ENCODE measurements at regions not wholly inside any gene's neighbourhood (a gene's known extent, or its start where the extent isn't known, plus 50 kb on each side); places are given as distances from the start of the nearest gene placed in this dataset.

DNA sequence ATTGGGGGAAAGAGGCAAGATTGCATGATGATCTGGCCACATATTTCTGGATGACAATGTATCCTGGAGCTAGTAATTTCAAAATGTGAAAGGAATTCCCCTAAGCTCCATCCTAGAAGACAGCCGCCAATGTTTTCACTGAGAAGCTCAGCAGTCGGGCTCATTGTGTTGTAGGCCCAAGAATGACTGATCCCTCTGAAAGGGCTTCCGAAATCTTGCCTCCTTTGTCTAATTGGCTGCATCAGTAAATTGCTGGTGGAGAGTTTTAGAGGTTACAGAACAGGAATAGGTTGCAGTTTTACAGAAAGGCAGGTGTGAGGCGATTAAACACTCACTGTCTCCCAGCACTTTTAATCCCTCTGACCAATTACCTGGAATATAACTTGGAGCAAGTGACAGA, 464.1 kb upstream of the SALL1 start:
- Histone ChIP-seq H3K4me1 (ENCODE audit: control insufficient read depth in 1 of 2, insufficient read depth in 2 of 2, low read length in 2 of 2) (no peaks in the 10 kb centered on the region), H3K9me3 (ENCODE audit: control insufficient read depth in 1 of 2, low read length in 2 of 2) (no peaks in the 10 kb centered on the region), H3K4me3 (ENCODE audit: low read depth in 1 of 2, low read length in 2 of 2) (no peak overlapping the region), H3K36me3 (ENCODE audit: control insufficient read depth in 1 of 2, insufficient read depth in 2 of 2, low read length in 2 of 2) (no peaks in the 10 kb centered on the region), H3K27ac (ENCODE audit: low read length) (no peak overlapping the region), H3K27me3 (ENCODE audit: low read depth, low read length) (no peaks in the 10 kb centered on the region)

DNA sequence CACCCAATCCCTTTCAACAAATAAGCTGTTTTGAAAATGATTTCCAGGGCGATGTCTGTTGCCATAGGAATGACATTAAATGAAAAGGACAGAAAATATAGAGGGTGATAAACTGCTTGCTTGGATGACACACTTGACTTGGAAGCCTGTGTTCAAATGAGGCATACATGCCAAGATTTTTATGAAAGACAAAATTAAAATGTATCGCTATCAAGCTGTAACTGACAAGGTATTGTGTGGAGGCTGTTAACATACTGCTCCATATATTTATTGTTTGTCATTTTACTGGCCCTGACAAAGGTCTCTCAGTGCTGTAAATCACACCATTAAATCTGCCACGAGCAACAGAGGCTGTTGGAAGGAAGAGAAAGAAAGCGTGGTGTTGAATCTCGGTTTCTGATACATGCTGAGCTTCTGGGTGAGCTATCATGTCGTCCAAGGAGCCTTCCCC, 456.2 kb upstream of the SALL1 start:
- Histone ChIP-seq H3K27ac (ENCODE audit: low read length) (no peak overlapping the region), H3K4me1 (ENCODE audit: control insufficient read depth in 1 of 2, insufficient read depth in 2 of 2, low read length in 2 of 2) (no peaks in the 10 kb centered on the region)

DNA sequence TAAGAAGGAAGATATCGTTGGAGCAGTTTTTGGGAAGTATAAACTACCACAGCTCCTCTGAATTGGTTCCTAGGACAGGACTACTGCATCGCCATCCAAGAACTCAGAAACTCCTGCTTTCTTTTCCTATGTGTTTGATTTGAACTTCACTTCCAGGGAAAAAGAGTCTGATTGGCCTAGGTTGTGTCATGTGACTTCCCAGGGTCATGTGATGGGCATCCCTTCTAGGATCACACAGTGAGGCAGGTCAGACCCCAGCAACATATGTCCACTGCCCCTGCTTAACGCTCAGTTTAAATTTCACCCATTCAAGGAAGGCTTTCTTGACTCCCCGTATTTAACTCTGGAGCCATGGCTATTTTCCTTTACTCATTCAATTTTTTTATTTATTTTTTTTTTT, 445.2 kb upstream of the SALL1 start:
- H3K9me3 ChIP-seq (ENCODE audit: control insufficient read depth in 1 of 2, low read length in 2 of 2): no peaks in the 10 kb centered on the region
- H3K36me3 ChIP-seq (ENCODE audit: control insufficient read depth in 1 of 2, insufficient read depth in 2 of 2, low read length in 2 of 2): no peaks in the 10 kb centered on the region
- no peak overlapping the region for H3K4me3 ChIP-seq (ENCODE audit: low read depth in 1 of 2, low read length in 2 of 2)
- no peak overlapping the region for H3K27ac ChIP-seq (ENCODE audit: low read length)
- no peaks in the 10 kb centered on the region for H3K4me1 ChIP-seq (ENCODE audit: control insufficient read depth in 1 of 2, insufficient read depth in 2 of 2, low read length in 2 of 2)
- no peaks in the 10 kb centered on the region for H3K27me3 ChIP-seq (ENCODE audit: low read depth, low read length)

More for the DNA sequence above, 456.2 kb upstream of the SALL1 start:
- H3K9me3 ChIP-seq (ENCODE audit: control insufficient read depth in 1 of 2, low read length in 2 of 2): peaks cover 0 to 2% of the 10 kb centered on the region in 2 donors
- no peaks in the 10 kb centered on the region for H3K27me3 ChIP-seq (ENCODE audit: low read depth, low read length)
- no peak overlapping the region for H3K4me3 ChIP-seq (ENCODE audit: low read depth in 1 of 2, low read length in 2 of 2)
- H3K36me3 ChIP-seq (ENCODE audit: control insufficient read depth in 1 of 2, insufficient read depth in 2 of 2, low read length in 2 of 2): no peaks in the 10 kb centered on the region

DNA sequence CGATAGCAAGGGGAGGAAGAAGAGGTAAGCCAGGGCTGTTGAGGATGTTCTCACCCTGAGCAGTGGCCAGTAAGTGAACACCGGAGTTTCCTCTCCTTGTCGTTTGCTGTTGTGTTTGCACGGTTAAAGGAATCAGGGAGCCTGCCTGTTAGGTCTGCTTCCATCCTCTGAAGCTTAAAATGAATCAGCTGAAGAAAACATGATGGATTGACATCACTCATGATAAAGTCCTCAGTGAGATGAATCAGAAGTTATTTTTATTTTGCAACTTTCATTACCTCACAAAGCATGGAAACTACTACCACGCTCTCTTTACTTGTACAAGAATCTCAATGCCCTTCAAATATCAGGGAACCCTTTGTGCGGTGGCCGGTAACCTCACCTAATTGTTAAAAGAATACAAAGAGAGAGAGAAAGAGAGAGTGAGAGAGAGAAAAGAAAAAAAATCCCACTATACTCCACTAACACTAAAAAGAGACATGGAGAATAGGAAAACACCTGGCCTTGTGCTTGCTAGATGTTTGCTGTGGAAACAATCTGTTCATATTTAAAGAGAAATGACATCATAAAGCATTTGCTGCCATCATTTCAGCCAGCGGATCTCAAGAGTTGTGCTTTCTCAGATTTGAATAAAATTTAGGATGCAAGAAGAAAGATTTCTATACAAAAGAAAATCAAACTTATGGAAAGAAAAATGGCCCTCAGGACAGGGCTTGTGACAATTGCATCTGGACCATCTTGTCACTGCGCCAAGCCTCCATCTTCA, 441.6 kb upstream of the SALL1 start:
- H3K4me3 ChIP-seq (ENCODE audit: low read depth in 1 of 2, low read length in 2 of 2): no peak overlapping the region
- H3K27me3 ChIP-seq (ENCODE audit: low read depth, low read length): no peaks in the 10 kb centered on the region
- no peaks in the 10 kb centered on the region for H3K36me3 ChIP-seq (ENCODE audit: control insufficient read depth in 1 of 2, insufficient read depth in 2 of 2, low read length in 2 of 2)
- H3K4me1 ChIP-seq (ENCODE audit: control insufficient read depth in 1 of 2, insufficient read depth in 2 of 2, low read length in 2 of 2): no peaks in the 10 kb centered on the region
- no peak overlapping the region for H3K27ac ChIP-seq (ENCODE audit: low read length)
- no peaks in the 10 kb centered on the region for H3K9me3 ChIP-seq (ENCODE audit: control insufficient read depth in 1 of 2, low read length in 2 of 2)

DNA sequence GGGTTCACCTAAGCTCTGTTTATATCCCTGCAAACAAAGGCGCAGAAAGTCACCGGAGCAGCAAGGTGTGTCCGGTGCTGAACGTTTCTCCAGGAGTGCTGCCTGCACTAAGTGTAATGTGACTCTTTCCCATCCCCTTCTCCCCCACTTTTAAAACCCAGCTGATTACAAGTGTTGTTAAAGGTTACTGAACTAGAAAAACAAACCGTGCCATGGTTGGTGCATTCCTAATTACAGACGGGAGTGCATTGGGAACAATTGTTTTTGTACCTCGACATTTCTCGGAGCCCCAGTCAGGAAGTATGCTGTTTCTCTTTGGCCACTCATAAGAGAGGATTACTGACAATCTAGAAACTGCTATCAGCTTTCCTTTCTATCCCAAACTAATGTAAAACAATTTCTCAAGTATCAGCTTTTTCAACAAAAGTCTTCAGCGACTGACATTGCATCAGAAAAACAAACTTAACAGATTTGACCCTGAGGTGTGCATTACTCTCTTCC, 441.0 kb upstream of the SALL1 start:
- H3K4me1 ChIP-seq (ENCODE audit: control insufficient read depth in 1 of 2, insufficient read depth in 2 of 2, low read length in 2 of 2): no peaks in the 10 kb centered on the region
- H3K36me3 ChIP-seq (ENCODE audit: control insufficient read depth in 1 of 2, insufficient read depth in 2 of 2, low read length in 2 of 2): no peaks in the 10 kb centered on the region
- no peaks in the 10 kb centered on the region for H3K27me3 ChIP-seq (ENCODE audit: low read depth, low read length)
- no peak overlapping the region for H3K27ac ChIP-seq (ENCODE audit: low read length)
- H3K9me3 ChIP-seq (ENCODE audit: control insufficient read depth in 1 of 2, low read length in 2 of 2): no peaks in the 10 kb centered on the region
- no peak overlapping the region for H3K4me3 ChIP-seq (ENCODE audit: low read depth in 1 of 2, low read length in 2 of 2)

DNA sequence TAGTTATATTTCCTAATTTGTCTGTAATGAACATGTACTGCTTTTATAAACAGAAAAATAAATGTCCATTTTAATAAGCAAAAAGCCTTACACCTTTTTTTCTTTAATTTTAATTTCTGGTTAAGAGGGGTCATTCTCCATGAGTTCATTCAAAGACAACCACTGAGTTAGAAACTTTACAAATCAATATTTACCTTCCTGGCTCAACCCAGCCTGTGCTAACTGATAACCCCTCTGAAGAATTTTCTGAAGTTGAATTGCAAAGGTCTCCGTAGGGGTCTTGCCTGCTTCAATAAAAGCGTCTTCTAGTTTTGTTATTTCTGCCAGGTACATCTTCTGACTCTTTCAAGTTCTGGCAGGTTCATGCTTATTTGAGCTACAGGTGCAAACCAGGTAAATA, 440.4 kb upstream of the SALL1 start:
- Histone ChIP-seq H3K27ac (ENCODE audit: low read length) (no peak overlapping the region), H3K4me1 (ENCODE audit: control insufficient read depth in 1 of 2, insufficient read depth in 2 of 2, low read length in 2 of 2) (no peaks in the 10 kb centered on the region), H3K9me3 (ENCODE audit: control insufficient read depth in 1 of 2, low read length in 2 of 2) (no peaks in the 10 kb centered on the region), H3K4me3 (ENCODE audit: low read depth in 1 of 2, low read length in 2 of 2) (no peak overlapping the region), H3K27me3 (ENCODE audit: low read depth, low read length) (no peaks in the 10 kb centered on the region), H3K36me3 (ENCODE audit: control insufficient read depth in 1 of 2, insufficient read depth in 2 of 2, low read length in 2 of 2) (no peaks in the 10 kb centered on the region)

DNA sequence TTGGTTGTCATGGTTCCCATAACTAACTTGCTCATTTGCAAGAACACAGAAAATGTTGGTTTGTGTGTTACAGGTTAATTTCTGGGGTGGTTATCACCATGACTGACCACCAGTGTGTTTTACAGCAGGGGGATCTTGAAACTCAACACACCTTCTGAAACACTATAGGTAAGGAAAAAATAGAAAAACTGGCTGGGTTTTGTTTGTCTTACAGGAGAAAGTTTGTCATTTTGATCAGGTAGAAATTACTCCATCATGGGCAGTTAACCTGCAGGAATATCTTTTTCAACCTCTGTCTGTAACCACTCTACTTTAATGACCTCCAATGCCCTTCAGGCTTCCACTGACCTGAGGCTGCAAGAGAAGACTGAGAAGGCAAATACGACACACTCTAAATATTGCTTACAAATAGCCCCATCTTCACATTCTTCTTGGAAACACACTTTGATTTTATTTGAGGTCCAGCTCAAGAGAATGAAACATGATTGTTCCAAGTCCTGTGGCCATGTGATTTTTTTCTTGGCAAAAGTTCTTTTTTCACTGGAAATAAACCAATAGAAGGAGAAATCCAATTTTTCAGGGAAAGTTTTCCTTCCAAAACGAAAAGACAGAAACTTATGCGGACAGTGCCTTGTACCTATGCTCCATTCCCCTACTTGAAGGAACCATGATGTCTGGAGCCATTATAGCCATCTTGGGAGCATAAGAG, 428.7 kb upstream of the SALL1 start:
- Histone ChIP-seq H3K4me1 (ENCODE audit: control insufficient read depth in 1 of 2, insufficient read depth in 2 of 2, low read length in 2 of 2) (no peaks in the 10 kb centered on the region), H3K27me3 (ENCODE audit: low read depth, low read length) (no peaks in the 10 kb centered on the region), H3K36me3 (ENCODE audit: control insufficient read depth in 1 of 2, insufficient read depth in 2 of 2, low read length in 2 of 2) (no peaks in the 10 kb centered on the region), H3K9me3 (ENCODE audit: control insufficient read depth in 1 of 2, low read length in 2 of 2) (no peaks in the 10 kb centered on the region), H3K27ac (ENCODE audit: low read length) (no peak overlapping the region), H3K4me3 (ENCODE audit: low read depth in 1 of 2, low read length in 2 of 2) (no peak overlapping the region)

DNA sequence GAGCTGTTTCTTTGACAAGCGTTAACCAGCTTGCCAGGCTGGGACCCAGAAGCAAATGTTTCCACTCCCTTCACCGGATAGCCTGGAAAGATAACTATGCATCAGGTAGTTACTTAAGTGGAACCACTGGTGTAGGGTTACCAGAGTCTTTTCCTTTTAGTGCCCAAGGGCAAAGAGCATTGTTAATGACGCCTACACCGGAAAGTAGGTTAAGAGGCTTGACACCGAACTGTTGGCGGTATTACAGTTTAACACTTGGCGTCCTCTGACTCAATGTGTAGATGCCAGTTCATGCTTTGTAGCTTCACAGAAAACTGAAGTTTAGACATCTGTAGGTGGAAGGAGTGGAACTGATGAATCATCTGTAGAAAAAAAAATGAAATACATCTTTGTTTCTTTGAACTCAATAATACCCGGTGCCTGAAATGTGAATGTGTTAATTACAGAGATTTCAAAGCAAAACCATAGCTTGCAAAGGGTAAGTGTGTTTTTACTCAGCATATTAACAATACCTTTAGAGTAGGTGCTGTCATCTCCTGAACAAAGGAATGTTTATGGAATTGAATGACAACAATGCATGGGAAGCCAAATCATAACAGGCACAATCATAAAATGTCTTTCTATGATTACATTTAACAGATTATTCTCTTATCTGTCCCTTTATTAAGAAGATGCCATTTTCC, 426.7 kb upstream of the SALL1 start:
- Histone ChIP-seq H3K36me3 (ENCODE audit: control insufficient read depth in 1 of 2, insufficient read depth in 2 of 2, low read length in 2 of 2) (no peaks in the 10 kb centered on the region), H3K27ac (ENCODE audit: low read length) (no peak overlapping the region), H3K4me1 (ENCODE audit: control insufficient read depth in 1 of 2, insufficient read depth in 2 of 2, low read length in 2 of 2) (no peaks in the 10 kb centered on the region), H3K27me3 (ENCODE audit: low read depth, low read length) (no peaks in the 10 kb centered on the region), H3K4me3 (ENCODE audit: low read depth in 1 of 2, low read length in 2 of 2) (no peak overlapping the region), H3K9me3 (ENCODE audit: control insufficient read depth in 1 of 2, low read length in 2 of 2) (no peaks in the 10 kb centered on the region)

DNA sequence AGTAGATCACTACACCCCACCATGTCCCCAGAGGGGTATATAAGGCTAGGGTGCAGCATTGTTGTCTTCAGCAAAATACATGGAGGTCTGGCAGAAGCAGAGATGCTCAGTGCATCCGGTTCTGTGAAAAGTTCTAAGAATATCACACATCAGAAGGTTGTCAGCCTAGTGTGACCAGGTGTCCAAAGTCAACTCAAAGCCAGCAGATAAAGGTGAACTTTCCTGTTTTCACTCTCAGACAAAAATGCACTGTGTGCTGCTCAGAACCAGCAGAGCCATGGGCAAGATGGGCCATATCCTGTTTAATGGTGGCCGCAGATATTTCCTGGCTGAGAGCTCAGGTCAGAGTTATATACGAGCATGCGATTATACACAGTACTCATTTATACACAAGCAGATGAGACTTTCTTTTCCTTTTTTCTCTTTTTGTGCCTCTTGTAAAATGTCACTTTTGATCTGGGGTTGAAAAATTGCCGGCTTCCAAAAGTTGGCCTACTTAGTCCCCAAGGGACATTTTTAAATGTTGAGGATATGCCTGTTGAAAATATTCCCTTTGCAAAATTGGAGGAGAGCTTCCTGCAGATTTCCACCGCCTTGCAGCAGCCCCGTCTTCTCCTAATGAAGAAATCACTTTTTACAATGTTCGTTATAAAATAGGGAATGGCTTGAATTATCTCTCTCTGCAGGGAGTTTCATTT, 425.6 kb upstream of the SALL1 start:
- Histone ChIP-seq H3K27ac (ENCODE audit: low read length) (no peak overlapping the region), H3K36me3 (ENCODE audit: control insufficient read depth in 1 of 2, insufficient read depth in 2 of 2, low read length in 2 of 2) (no peaks in the 10 kb centered on the region), H3K27me3 (ENCODE audit: low read depth, low read length) (no peaks in the 10 kb centered on the region), H3K4me3 (ENCODE audit: low read depth in 1 of 2, low read length in 2 of 2) (no peak overlapping the region), H3K9me3 (ENCODE audit: control insufficient read depth in 1 of 2, low read length in 2 of 2) (no peaks in the 10 kb centered on the region), H3K4me1 (ENCODE audit: control insufficient read depth in 1 of 2, insufficient read depth in 2 of 2, low read length in 2 of 2) (no peaks in the 10 kb centered on the region)

DNA sequence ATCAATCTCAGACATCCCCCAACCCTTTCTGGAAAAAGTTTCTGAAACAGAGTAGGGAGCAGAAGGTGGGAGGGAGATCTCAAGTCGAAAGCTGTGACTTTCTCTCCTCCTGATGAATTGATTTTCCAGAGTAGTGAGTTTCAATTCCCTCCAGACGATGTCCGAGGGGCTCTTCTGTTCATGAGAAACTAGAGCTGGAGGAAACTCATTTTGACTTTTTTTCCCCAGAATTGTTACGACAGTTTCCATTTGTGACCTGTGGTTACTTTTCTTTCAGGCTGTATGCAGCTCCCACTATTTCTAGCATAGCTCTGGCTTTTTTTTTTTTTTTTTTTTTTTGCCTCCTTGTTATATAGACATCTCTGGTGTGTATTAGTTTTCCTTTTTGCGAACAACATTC, 422.1 kb upstream of the SALL1 start:
- H3K9me3 ChIP-seq (ENCODE audit: control insufficient read depth in 1 of 2, low read length in 2 of 2): no peaks in the 10 kb centered on the region
- H3K4me1 ChIP-seq (ENCODE audit: control insufficient read depth in 1 of 2, insufficient read depth in 2 of 2, low read length in 2 of 2): no peaks in the 10 kb centered on the region
- H3K4me3 ChIP-seq (ENCODE audit: low read depth in 1 of 2, low read length in 2 of 2): no peak overlapping the region
- no peak overlapping the region for H3K27ac ChIP-seq (ENCODE audit: low read length)
- no peaks in the 10 kb centered on the region for H3K36me3 ChIP-seq (ENCODE audit: control insufficient read depth in 1 of 2, insufficient read depth in 2 of 2, low read length in 2 of 2)
- H3K27me3 ChIP-seq (ENCODE audit: low read depth, low read length): no peaks in the 10 kb centered on the region
